ENCODE measurements at regions not wholly inside any gene's neighbourhood (a gene's known extent, or its start where the extent isn't known, plus 50 kb on each side); places are given as distances from the start of the nearest gene placed in this dataset.

GRCh38 chr9:88737876-88738275, 202.9 kb downstream of the NXNL2 start:
- Mint-ChIP-seq H3K4me1 (no peaks in the 10 kb centered on the region), H3K9me3 (no peaks in the 10 kb centered on the region), H3K4me3 (no peak overlapping the region), H3K27ac (no peak overlapping the region), H3K36me3 (ENCODE audit: low read depth) (no peaks in the 10 kb centered on the region), H3K27me3 (peaks cover 8% of the 10 kb centered on the region)
- TF ChIP-seq, protein P1, sequence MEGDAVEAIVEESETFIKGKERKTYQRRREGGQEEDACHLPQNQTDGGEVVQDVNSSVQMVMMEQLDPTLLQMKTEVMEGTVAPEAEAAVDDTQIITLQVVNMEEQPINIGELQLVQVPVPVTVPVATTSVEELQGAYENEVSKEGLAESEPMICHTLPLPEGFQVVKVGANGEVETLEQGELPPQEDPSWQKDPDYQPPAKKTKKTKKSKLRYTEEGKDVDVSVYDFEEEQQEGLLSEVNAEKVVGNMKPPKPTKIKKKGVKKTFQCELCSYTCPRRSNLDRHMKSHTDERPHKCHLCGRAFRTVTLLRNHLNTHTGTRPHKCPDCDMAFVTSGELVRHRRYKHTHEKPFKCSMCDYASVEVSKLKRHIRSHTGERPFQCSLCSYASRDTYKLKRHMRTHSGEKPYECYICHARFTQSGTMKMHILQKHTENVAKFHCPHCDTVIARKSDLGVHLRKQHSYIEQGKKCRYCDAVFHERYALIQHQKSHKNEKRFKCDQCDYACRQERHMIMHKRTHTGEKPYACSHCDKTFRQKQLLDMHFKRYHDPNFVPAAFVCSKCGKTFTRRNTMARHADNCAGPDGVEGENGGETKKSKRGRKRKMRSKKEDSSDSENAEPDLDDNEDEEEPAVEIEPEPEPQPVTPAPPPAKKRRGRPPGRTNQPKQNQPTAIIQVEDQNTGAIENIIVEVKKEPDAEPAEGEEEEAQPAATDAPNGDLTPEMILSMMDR (IDR thresholded peaks at IDR 0.05), result no peak
- intact Hi-C loops (cut with micrococcal nuclease), result no loop called here
- no peak for ATAC-seq (ENCODE audit: low read depth)
- ChIA-PET POLR2A (no interaction called here), CTCF (no interaction called here)
- no peak for DNase-seq

- TF ChIP-seq, protein P1 (IDR thresholded peaks at IDR 0.05), result no peak
- no peak overlapping the region for H3K27ac Mint-ChIP-seq
- ATAC-seq (ENCODE audit: low read depth) (no peak), DNase-seq (no peak)
- H3K36me3 Mint-ChIP-seq (ENCODE audit: low read depth), result no peaks in the 10 kb centered on the region
- CTCF ChIA-PET, result no interaction called here
- H3K27me3 Mint-ChIP-seq, result peaks cover 8% of the 10 kb centered on the region
- no peaks in the 10 kb centered on the region for H3K9me3 Mint-ChIP-seq
- intact Hi-C loops (cut with micrococcal nuclease), result no loop called here
- POLR2A ChIA-PET, result no interaction called here
- no peaks in the 10 kb centered on the region for H3K4me1 Mint-ChIP-seq
- H3K4me3 Mint-ChIP-seq, result no peak overlapping the region
Observed at GRCh38 chr9:88738709-88739108, 203.7 kb downstream of the NXNL2 start.

DNA sequence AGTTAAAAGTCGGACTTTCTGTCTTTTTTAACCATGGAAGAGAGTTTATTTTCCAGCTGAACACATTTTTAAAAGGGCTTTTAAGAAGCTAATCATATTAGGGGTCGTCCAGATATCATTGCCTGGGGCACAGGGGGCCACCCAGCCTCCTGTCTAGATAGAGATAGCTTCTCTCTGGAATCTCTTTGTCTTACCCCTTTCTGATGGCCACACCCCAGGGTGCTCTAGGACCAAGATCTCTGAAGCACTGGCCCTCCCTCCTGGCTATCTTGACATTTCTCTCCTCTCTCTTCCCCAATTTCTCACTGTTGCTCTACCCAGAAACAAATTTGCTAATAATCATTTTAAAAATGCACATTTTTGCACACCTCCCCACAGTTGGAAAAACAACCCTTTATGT, 204.4 kb downstream of the NXNL2 start:
- ChIA-PET POLR2A (no interaction called here), CTCF (no interaction called here)
- DNase-seq, result no peak
- no peak overlapping the region for H3K27ac Mint-ChIP-seq
- H3K4me1 Mint-ChIP-seq, result no peaks in the 10 kb centered on the region
- ATAC-seq (ENCODE audit: low read depth), result no peak
- no peaks in the 10 kb centered on the region for H3K9me3 Mint-ChIP-seq
- peaks cover 8% of the 10 kb centered on the region for H3K27me3 Mint-ChIP-seq
- H3K36me3 Mint-ChIP-seq (ENCODE audit: low read depth), result no peaks in the 10 kb centered on the region
- intact Hi-C loops (cut with micrococcal nuclease), result no loop called here
- TF ChIP-seq, protein P1 (IDR thresholded peaks at IDR 0.05), result no peak
- H3K4me3 Mint-ChIP-seq, result no peak overlapping the region

- Mint-ChIP-seq H3K36me3 (ENCODE audit: low read depth) (no peaks in the 10 kb centered on the region), H3K9me3 (no peaks in the 10 kb centered on the region), H3K27ac (no peak overlapping the region), H3K27me3 (peaks cover 8% of the 10 kb centered on the region), H3K4me3 (no peak overlapping the region), H3K4me1 (no peaks in the 10 kb centered on the region)
- TF ChIP-seq, protein P1 (IDR thresholded peaks at IDR 0.05), result no peak
- DNase-seq, result no peak
- ATAC-seq (ENCODE audit: low read depth), result no peak
- ChIA-PET CTCF (no interaction called here), POLR2A (no interaction called here)
- intact Hi-C loops (cut with micrococcal nuclease), result no loop called here
Observed at GRCh38 chr9:88740844-88741243, 205.9 kb downstream of the NXNL2 start.

DNA sequence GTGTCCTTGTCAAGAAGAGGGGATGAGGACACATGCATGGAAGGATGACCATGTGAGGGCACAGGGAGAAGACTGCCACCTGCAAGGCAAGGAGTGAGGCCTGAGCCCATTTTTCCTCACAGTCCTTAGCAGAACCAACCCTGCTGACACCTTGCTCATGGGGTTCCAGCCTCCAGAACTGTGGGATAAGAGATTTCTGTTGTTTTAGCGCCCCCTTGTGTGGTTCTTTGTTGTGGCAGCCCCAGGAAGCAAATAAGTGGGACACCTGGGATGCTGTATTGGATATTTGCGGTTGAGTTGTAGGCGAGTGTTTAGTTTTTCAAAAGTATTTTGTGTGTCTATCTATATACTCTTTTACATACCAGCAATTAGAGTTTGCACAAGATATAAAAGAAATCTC, 206.4 kb downstream of the NXNL2 start:
- intact Hi-C loops (cut with micrococcal nuclease), result no loop called here
- no peaks in the 10 kb centered on the region for H3K4me1 Mint-ChIP-seq
- TF ChIP-seq, protein P1 (IDR thresholded peaks at IDR 0.05), result no peak

More for the DNA sequence above, 206.4 kb downstream of the NXNL2 start:
- H3K9me3 Mint-ChIP-seq, result no peaks in the 10 kb centered on the region
- ATAC-seq (ENCODE audit: low read depth), result no peak
- no peak overlapping the region for H3K27ac Mint-ChIP-seq
- peaks cover 11% of the 10 kb centered on the region for H3K27me3 Mint-ChIP-seq
- no peak overlapping the region for H3K4me3 Mint-ChIP-seq
- ChIA-PET POLR2A (no interaction called here), CTCF (no interaction called here)
- H3K36me3 Mint-ChIP-seq (ENCODE audit: low read depth), result no peaks in the 10 kb centered on the region
- DNase-seq, result no peak
